Keratinocyte (primary cell): ENCODE measurements at regions not wholly inside any gene's neighbourhood (a gene's known extent, or its start where the extent isn't known, plus 50 kb on each side); places are given as distances from the start of the nearest gene placed in this dataset.

ENCODE experiments used
- DNase-seq: peaks from one replicate; pipeline ENCODE4 v3.0.0-alpha.2; 2011; ENCODE audit warnings: low read depth, missing footprints, low spot score
- FAIRE-seq: peaks from 2 replicates; lab custom pipeline; 2011; peaks lifted over from hg19 to GRCh38; lab: Jason Lieb, UNC
- H2AFZ ChIP-seq: 2 replicates; pipeline ENCODE4 v1.6.0; 2012; ENCODE audit warnings: low read length, control low read depth, inconsistent platforms; ENCODE audit not compliant: control insufficient read depth
- H3K27ac ChIP-seq: 2 replicates; pipeline ENCODE4 v1.5.1; 2011; ENCODE audit warnings: low read length; ENCODE audit not compliant: control insufficient read depth, insufficient read depth
- H3K27me3 ChIP-seq: 3 replicates; pipeline ENCODE4 v1.6.0; 2011; ENCODE audit warnings: low read length; ENCODE audit not compliant: control insufficient read depth, insufficient read depth; ENCODE audit errors: extremely low read depth
- H3K36me3 ChIP-seq, 2 experiments: 2 replicates in 1 of 2; 3 replicates in 1 of 2; pipeline ENCODE4 v1.5.1; 2011; ENCODE audit warnings: low read length in 2 of 2, mild to moderate bottlenecking in 1 of 2; ENCODE audit not compliant: control insufficient read depth in 2 of 2, insufficient read depth in 2 of 2; ENCODE audit errors: extremely low read depth in 1 of 2
- H3K4me1 ChIP-seq: 3 replicates; pipeline ENCODE4 v1.5.1; 2011; ENCODE audit warnings: low read length; ENCODE audit not compliant: control insufficient read depth, insufficient read depth; ENCODE audit errors: extremely low read depth
- H3K4me2 ChIP-seq: 3 replicates; pipeline ENCODE4 v1.6.0; 2011; ENCODE audit warnings: low read depth, low read length; ENCODE audit not compliant: control insufficient read depth, insufficient read depth; ENCODE audit errors: extremely low read depth
- H3K4me3 ChIP-seq, 3 experiments: fragments of 200-600 bp in 1 of 3; sonication (generic) in 1 of 3; 2 replicates in 2 of 3; 3 replicates in 1 of 3; pipeline ENCODE4 v1.5.1; 2011 to 2016; ENCODE audit warnings: low read length in 3 of 3, mild to moderate bottlenecking in 3 of 3, control low read depth in 2 of 3, inconsistent platforms in 1 of 3, low read depth in 1 of 3, mixed read lengths in 1 of 3, mixed run types in 1 of 3, moderate library complexity in 1 of 3; ENCODE audit not compliant: control insufficient read depth in 2 of 3, insufficient read depth in 2 of 3; ENCODE audit errors: extremely low read depth in 1 of 3
- H3K79me2 ChIP-seq: 2 replicates; pipeline ENCODE4 v1.6.0; 2012; ENCODE audit warnings: low read length; ENCODE audit not compliant: control insufficient read depth, insufficient read depth
- H3K9ac ChIP-seq: 3 replicates; pipeline ENCODE4 v1.6.0; 2011; ENCODE audit warnings: low read length; ENCODE audit not compliant: control insufficient read depth, insufficient read depth; ENCODE audit errors: extremely low read depth
- H3K9me1 ChIP-seq: 3 replicates; pipeline ENCODE4 v1.6.0; 2011; ENCODE audit warnings: low read length; ENCODE audit not compliant: control insufficient read depth, insufficient read depth; ENCODE audit errors: extremely low read depth
- H3K9me3 ChIP-seq: 2 replicates; pipeline ENCODE4 v1.5.1; 2012; ENCODE audit warnings: low read depth, low read length; ENCODE audit not compliant: control insufficient read depth
- H4K20me1 ChIP-seq: 3 replicates; pipeline ENCODE4 v1.6.0; 2011; ENCODE audit warnings: low read length; ENCODE audit not compliant: control insufficient read depth, insufficient read depth; ENCODE audit errors: extremely low read depth
- EZH2 ChIP-seq: IDR thresholded peaks from one replicate; pipeline ENCODE4 v1.6.1; 2012; ENCODE audit warnings: inconsistent platforms, mild to moderate bottlenecking, low read length, moderate library complexity
- dilution Hi-C: fragments of 300-500 bp; cut with MboI; formaldehyde crosslinking; loops from one replicate; pipeline ENCODE4 v1.7.0; 2020; ENCODE audit warnings: low sequenced_read_pairs; ENCODE audit not compliant: extremely low pct_ligation_motif_present
- TF ChIP-seq, protein P1 (sequence below), 3 experiments: IDR thresholded peaks in 1 of 3; conservative IDR thresholded peaks in 1 of 3; optimal IDR thresholded peaks in 1 of 3; 2 replicates in 2 of 3; 3 replicates in 1 of 3; pipeline versions ENCODE3 to v1.5.1; 2011; ENCODE audit warnings: low read length in 3 of 3, mild to moderate bottlenecking in 3 of 3, moderate library complexity in 2 of 3, control low read depth in 1 of 3, inconsistent platforms in 1 of 3; ENCODE audit not compliant: insufficient read depth in 2 of 3; ENCODE audit errors: extremely low read depth in 1 of 3

- no peaks in the 10 kb centered on the region for H3K9me1 ChIP-seq
- dilution Hi-C loops: no loop called here
- H3K4me1 ChIP-seq: no peaks in the 10 kb centered on the region
- no peaks in the 10 kb centered on the region for H4K20me1 ChIP-seq
- no peaks in the 10 kb centered on the region for H3K79me2 ChIP-seq
- no peak overlapping the region for H3K4me3 ChIP-seq
- no peak overlapping the region for H3K27ac ChIP-seq
- TF ChIP-seq, protein P1, sequence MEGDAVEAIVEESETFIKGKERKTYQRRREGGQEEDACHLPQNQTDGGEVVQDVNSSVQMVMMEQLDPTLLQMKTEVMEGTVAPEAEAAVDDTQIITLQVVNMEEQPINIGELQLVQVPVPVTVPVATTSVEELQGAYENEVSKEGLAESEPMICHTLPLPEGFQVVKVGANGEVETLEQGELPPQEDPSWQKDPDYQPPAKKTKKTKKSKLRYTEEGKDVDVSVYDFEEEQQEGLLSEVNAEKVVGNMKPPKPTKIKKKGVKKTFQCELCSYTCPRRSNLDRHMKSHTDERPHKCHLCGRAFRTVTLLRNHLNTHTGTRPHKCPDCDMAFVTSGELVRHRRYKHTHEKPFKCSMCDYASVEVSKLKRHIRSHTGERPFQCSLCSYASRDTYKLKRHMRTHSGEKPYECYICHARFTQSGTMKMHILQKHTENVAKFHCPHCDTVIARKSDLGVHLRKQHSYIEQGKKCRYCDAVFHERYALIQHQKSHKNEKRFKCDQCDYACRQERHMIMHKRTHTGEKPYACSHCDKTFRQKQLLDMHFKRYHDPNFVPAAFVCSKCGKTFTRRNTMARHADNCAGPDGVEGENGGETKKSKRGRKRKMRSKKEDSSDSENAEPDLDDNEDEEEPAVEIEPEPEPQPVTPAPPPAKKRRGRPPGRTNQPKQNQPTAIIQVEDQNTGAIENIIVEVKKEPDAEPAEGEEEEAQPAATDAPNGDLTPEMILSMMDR (optimal IDR thresholded peaks at IDR 0.05 in 1 of 3, IDR thresholded peaks at IDR 0.05 in 1 of 3, conservative IDR thresholded peaks at IDR 0.05 in 1 of 3; ENCODE audit: extremely low read depth in 1 of 3, insufficient read depth in 2 of 3, low read length in 3 of 3): no peak
- TF ChIP-seq EZH2: no peak
- no peak for DNase-seq
- no peak for FAIRE-seq
- H2AFZ ChIP-seq: no peak overlapping the region
- no peak overlapping the region for H3K9ac ChIP-seq
- H3K4me2 ChIP-seq: no peak overlapping the region
- H3K36me3 ChIP-seq: no peaks in the 10 kb centered on the region
- no peaks in the 10 kb centered on the region for H3K9me3 ChIP-seq
- no peaks in the 10 kb centered on the region for H3K27me3 ChIP-seq
These were observed 140.0 kb upstream of the PHYHIPL start for GRCh38 chr10:59036311-59037017.

- no peak for TF ChIP-seq EZH2
- TF ChIP-seq, protein P1 (optimal IDR thresholded peaks at IDR 0.05 in 1 of 3, IDR thresholded peaks at IDR 0.05 in 1 of 3, conservative IDR thresholded peaks at IDR 0.05 in 1 of 3; ENCODE audit: extremely low read depth in 1 of 3, insufficient read depth in 2 of 3, low read length in 3 of 3): no peak
- Histone ChIP-seq H3K4me2 (no peak overlapping the region), H3K4me1 (no peaks in the 10 kb centered on the region), H3K79me2 (no peaks in the 10 kb centered on the region), H3K9me1 (no peaks in the 10 kb centered on the region), H3K4me3 (no peak overlapping the region), H3K9me3 (no peaks in the 10 kb centered on the region), H3K27me3 (no peaks in the 10 kb centered on the region), H2AFZ (no peak overlapping the region), H3K9ac (no peak overlapping the region), H4K20me1 (no peaks in the 10 kb centered on the region), H3K36me3 (no peaks in the 10 kb centered on the region), H3K27ac (no peak overlapping the region)
- DNase-seq (no peak), FAIRE-seq (no peak)
- dilution Hi-C loops: no loop called here
These were observed 139.4 kb upstream of the PHYHIPL start for GRCh38 chr10:59037018-59037389.
